ENCODE measurements at regions not wholly inside any gene's neighbourhood (a gene's known extent, or its start where the extent isn't known, plus 50 kb on each side); places are given as distances from the start of the nearest gene placed in this dataset.

DNA sequence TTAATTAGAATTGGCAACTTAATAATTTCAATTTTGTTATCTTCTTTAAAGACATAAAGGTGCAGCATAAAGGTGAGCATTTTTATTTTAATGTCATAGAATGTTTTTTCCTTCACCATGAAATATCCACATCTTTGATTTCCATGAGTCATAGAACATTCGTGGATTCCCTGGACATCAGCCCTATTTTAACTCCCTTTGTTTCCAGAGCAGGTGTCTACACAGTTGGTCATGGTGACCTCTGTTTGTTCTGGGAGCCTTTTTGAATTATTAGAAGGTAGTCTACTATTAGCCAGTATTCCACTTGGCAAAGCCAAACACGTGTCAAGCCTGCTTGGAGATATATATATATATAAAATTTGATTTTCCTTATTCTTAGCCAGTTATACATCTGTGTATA is 572.9 kb downstream of the LTN1 start:
- H3K36me3 ChIP-seq (ENCODE audit: low read length) = no peaks in the 10 kb centered on the region
- H3K27me3 ChIP-seq (ENCODE audit: low read length) = no peaks in the 10 kb centered on the region
- no peaks in the 10 kb centered on the region for H4K20me1 ChIP-seq (ENCODE audit: low read depth, low read length)
- H3K4me3 ChIP-seq (ENCODE audit: insufficient read depth, low read length, poor library complexity, severe bottlenecking) = no peak overlapping the region
- H3F3A ChIP-seq (ENCODE audit: insufficient read depth) = no peaks in the 10 kb centered on the region
- TF ChIP-seq EZH2phosphoT487 (conservative IDR thresholded peaks at IDR 0.05; ENCODE audit: low read length) = no peak
- TF ChIP-seq, protein P1, sequence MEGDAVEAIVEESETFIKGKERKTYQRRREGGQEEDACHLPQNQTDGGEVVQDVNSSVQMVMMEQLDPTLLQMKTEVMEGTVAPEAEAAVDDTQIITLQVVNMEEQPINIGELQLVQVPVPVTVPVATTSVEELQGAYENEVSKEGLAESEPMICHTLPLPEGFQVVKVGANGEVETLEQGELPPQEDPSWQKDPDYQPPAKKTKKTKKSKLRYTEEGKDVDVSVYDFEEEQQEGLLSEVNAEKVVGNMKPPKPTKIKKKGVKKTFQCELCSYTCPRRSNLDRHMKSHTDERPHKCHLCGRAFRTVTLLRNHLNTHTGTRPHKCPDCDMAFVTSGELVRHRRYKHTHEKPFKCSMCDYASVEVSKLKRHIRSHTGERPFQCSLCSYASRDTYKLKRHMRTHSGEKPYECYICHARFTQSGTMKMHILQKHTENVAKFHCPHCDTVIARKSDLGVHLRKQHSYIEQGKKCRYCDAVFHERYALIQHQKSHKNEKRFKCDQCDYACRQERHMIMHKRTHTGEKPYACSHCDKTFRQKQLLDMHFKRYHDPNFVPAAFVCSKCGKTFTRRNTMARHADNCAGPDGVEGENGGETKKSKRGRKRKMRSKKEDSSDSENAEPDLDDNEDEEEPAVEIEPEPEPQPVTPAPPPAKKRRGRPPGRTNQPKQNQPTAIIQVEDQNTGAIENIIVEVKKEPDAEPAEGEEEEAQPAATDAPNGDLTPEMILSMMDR (IDR thresholded peaks at IDR 0.05; ENCODE audit: insufficient read depth, low read length, poor library complexity, severe bottlenecking) = no peak
- H3K79me2 ChIP-seq (ENCODE audit: insufficient read depth, low read length) = no peaks in the 10 kb centered on the region
- H3K4me2 ChIP-seq (ENCODE audit: low read depth, low read length, poor library complexity, severe bottlenecking) = no peak overlapping the region
- H2AFZ ChIP-seq (ENCODE audit: low read depth, low read length, severe bottlenecking) = no peak overlapping the region
- H3K27ac ChIP-seq (ENCODE audit: low read depth, low read length) = no peak overlapping the region
- H3K9me2 ChIP-seq (replicated peaks; ENCODE audit: insufficient read depth, low read length) = no peaks in the 10 kb centered on the region
- no peaks in the 10 kb centered on the region for H3K9me3 ChIP-seq (ENCODE audit: insufficient read depth, low read length)
- H3K9ac ChIP-seq (ENCODE audit: low read length) = no peak overlapping the region

DNA sequence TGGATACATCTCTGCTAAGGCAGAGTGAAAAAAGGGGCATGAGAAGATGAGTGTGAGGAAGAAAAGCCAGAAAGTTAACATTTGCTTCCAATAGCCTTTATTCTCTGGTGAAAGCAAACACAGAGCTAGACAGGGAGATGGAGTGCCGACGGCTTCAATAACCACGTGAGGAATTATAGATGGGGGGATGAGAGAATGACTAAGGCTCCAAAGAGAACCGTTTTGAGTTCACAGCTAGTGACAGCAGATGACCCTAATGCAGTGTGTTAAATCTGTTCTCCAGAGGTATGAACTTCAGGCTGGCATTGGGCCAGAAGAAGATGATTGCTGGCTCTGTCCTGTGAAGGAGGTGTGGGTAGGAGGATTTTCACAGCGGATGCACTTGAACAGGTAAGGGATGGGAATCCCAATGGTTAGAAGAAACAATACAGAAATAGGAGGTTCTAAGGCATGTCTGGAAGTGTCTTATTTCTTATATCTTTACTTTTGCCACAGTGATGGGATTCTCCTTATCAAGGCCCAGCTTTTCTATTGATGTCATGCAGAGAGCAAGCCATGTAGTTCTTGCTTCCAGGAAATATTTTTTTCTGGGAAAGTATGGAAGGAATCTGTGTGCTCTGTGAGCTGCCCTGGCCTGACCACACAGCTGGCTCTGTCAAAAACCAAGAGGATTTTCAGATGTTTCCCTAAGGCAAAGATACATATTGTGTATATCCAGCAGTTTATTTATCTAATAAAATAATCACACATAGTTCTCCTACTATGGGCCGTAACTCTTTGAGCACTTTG is 573.8 kb downstream of the LTN1 start:
- no peaks in the 10 kb centered on the region for H3K27me3 ChIP-seq (ENCODE audit: low read length)
- no peak overlapping the region for H3K9ac ChIP-seq (ENCODE audit: low read length)
- TF ChIP-seq, protein P1 (IDR thresholded peaks at IDR 0.05; ENCODE audit: insufficient read depth, low read length, poor library complexity, severe bottlenecking) = no peak
- TF ChIP-seq EZH2phosphoT487 (conservative IDR thresholded peaks at IDR 0.05; ENCODE audit: low read length) = no peak
- no peaks in the 10 kb centered on the region for H3K79me2 ChIP-seq (ENCODE audit: insufficient read depth, low read length)
- no peak overlapping the region for H2AFZ ChIP-seq (ENCODE audit: low read depth, low read length, severe bottlenecking)
- no peak overlapping the region for H3K4me2 ChIP-seq (ENCODE audit: low read depth, low read length, poor library complexity, severe bottlenecking)
- no peaks in the 10 kb centered on the region for H3K9me2 ChIP-seq (replicated peaks; ENCODE audit: insufficient read depth, low read length)
- H3K36me3 ChIP-seq (ENCODE audit: low read length) = no peaks in the 10 kb centered on the region
- H3K27ac ChIP-seq (ENCODE audit: low read depth, low read length) = no peak overlapping the region
- H4K20me1 ChIP-seq (ENCODE audit: low read depth, low read length) = no peaks in the 10 kb centered on the region
- H3F3A ChIP-seq (ENCODE audit: insufficient read depth) = no peaks in the 10 kb centered on the region
- H3K4me3 ChIP-seq (ENCODE audit: insufficient read depth, low read length, poor library complexity, severe bottlenecking) = no peak overlapping the region
- H3K9me3 ChIP-seq (ENCODE audit: insufficient read depth, low read length) = no peaks in the 10 kb centered on the region

DNA sequence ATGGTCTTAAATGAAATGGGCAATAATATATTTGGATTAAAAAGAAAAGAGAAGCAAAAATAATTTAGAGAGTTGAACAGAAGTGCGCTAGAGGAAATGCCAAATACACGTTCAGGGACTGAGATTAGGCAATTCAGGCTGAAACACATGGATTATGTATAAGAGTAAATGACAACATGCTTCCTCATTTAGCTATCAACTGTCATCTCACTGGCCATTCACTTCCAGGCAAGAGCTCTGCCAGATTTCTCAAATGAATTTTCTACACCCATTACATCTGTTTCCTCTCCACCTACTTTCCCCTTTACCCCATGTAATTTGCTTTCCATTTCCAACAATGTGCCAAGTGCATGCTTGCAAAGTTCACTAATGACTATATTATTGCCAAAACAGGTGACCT is 582.4 kb downstream of the LTN1 start:
- Histone ChIP-seq H3K36me3 (ENCODE audit: low read length) (no peaks in the 10 kb centered on the region), H3K9me3 (ENCODE audit: insufficient read depth, low read length) (no peaks in the 10 kb centered on the region), H3K79me2 (ENCODE audit: insufficient read depth, low read length) (no peaks in the 10 kb centered on the region), H3K4me2 (ENCODE audit: low read depth, low read length, poor library complexity, severe bottlenecking) (no peak overlapping the region), H3F3A (ENCODE audit: insufficient read depth) (no peaks in the 10 kb centered on the region), H3K27me3 (ENCODE audit: low read length) (no peaks in the 10 kb centered on the region), H4K20me1 (ENCODE audit: low read depth, low read length) (no peaks in the 10 kb centered on the region), H3K4me3 (ENCODE audit: insufficient read depth, low read length, poor library complexity, severe bottlenecking) (no peak overlapping the region), H2AFZ (ENCODE audit: low read depth, low read length, severe bottlenecking) (no peak overlapping the region), H3K9me2 (replicated peaks; ENCODE audit: insufficient read depth, low read length) (no peaks in the 10 kb centered on the region), H3K9ac (ENCODE audit: low read length) (no peak overlapping the region), H3K27ac (ENCODE audit: low read depth, low read length) (no peak overlapping the region)
- no peak for TF ChIP-seq EZH2phosphoT487 (conservative IDR thresholded peaks at IDR 0.05; ENCODE audit: low read length)
- TF ChIP-seq, protein P1 (IDR thresholded peaks at IDR 0.05; ENCODE audit: insufficient read depth, low read length, poor library complexity, severe bottlenecking) = no peak
